H4 (cell line): ENCODE measurements at regions not wholly inside any gene's neighbourhood (a gene's known extent, or its start where the extent isn't known, plus 50 kb on each side); places are given as distances from the start of the nearest gene placed in this dataset.
"Not testable (repeated sequence)": the region's sequence is repeated elsewhere in the genome, so short reads cannot be mapped to it uniquely, and the experiment has no call there.

Source experiments
- DNase-seq: peaks from one replicate; pipeline ENCODE4 v3.0.0-alpha.2; 2015; ENCODE audit warnings: low spot score

DNA sequence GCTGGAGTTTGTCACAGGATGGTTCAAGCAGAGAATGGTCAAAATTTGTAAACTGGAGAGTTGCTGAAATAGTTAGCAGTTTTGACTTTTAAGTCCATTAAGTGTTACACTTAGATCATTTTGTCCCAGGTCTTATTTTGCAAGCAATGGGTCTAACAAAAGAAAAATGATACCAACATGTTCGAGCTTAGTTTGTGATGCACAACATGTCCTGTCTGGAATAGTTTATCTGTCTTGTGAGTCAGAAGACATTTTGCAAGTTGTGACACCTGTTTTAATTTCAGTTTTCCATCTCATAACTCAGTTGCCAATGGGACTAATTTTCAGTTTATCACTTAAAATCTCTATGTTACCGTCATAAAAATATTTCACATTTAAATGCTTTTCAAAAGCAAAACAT, 929.8 kb downstream of the CDH18 start:
- no peak for DNase-seq

GRCh38 chr5:19064094-19064493, 923.9 kb downstream of the CDH18 start:
- no peak for DNase-seq

DNA sequence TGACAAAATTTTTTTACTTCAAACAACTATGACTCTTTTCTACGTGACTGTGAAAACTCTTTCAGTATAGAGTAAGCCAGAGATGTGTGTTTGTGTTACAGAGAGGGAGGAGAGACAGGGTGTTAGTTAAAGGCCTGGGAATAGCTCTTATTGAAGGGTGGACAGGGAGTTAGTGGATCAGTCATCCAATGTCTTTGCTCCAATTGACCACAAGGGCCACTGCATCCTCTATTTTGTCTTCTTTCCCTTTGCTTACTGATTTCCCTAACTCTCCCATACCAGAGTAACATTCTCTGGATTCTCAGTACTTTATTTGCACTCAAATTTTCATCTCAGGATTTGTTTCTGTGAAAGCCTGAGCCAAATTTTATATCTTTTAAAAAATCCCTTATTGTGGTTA, 920.3 kb downstream of the CDH18 start:
- DNase-seq: no peak

DNA sequence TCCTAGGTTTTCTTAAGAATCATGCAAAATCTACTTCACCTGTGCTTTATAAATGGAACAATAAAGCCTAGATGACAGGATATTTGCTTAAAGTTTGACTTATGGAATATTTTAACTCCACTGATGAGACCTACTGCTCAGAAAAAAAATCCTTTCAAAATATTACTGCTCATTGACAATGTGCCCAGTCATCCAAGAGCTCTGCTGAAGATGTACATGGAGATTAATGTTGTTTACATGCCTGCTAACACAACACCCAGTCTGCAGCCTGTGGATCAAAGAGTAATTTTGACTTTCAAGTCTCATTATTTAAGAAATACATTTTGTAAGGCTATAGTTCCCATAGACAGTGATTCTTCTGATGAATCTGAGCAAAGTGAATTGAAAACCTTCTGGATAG, 889.6 kb downstream of the CDH18 start:
- no peak for DNase-seq

- DNase-seq: no peak
Measured at GRCh38 chr5:19099195-19099594, 888.8 kb downstream of the CDH18 start.

DNA sequence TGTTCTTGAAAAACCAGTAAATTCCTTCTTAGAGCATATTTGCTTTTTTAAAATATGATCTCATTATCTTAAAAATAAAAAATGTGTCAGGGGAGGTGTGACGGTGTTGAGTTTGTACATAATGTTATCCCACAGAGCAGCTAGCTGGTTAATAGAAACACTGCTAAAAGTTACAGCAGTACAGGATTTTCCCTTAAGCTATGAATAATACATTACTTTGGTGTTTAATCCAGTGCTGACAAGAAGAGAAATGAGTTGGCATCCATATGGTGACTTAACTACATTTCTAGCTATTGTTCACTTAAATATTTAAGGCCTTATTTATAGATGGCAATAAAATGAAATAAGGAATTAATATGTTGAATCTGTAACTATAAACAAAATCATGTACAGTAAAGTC, 883.1 kb downstream of the CDH18 start:
- DNase-seq: no peak

DNA sequence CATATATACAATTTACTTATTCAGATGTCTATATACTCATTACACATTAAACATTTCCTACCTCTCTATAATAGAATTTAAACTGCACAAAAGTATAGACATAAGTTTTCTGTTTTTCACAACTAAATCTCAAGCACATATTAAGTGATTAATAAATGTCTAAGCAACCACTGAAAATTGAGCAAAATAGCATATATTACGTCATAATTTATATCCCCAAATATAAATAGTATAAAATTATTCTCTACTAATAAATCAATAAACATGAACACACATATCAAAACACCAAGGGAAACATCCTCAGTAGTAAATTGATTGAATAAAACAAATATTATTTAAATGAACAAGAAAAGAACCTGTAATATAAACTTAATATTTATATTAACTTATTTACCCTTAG, 865.1 kb downstream of the CDH18 start:
- no peak for DNase-seq

- DNase-seq: peak; percentile 79
Measured at GRCh38 chr5:19125956-19126713, 861.9 kb downstream of the CDH18 start.

GRCh38 chr5:19140276-19140675, 847.7 kb downstream of the CDH18 start:
- no peak for DNase-seq

DNA sequence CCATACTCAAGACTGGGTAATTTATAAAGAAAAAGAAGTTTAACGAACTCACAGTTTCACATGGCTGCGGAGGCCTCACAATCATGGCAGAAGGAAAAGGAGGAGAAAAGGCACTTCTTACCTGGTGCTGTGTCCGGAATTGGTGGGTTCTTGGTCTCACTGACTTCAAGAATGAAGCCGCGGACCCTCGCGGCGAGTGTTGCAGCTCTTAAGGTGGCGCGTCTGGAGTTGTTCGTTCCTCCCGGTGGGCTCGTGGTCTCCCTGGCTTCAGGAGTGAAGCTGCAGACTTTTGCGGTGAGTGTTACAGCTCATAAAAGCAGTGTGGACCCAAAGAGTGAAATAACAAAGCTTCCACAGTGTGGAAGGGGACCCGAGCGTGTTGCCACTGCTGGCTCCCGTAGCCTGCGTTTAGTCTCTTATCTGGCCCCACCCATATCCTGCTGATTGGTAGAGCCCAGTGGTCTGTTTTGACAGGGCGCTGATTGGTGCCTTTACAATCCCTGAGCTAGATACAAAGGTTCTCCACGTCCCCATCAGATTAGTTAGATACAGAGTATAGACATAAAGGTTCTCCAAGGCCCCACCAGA, 846.0 kb downstream of the CDH18 start:
- DNase-seq: not testable (repeated sequence)

GRCh38 chr5:19142713-19143414, 845.1 kb downstream of the CDH18 start:
- not testable (repeated sequence) for DNase-seq

DNA sequence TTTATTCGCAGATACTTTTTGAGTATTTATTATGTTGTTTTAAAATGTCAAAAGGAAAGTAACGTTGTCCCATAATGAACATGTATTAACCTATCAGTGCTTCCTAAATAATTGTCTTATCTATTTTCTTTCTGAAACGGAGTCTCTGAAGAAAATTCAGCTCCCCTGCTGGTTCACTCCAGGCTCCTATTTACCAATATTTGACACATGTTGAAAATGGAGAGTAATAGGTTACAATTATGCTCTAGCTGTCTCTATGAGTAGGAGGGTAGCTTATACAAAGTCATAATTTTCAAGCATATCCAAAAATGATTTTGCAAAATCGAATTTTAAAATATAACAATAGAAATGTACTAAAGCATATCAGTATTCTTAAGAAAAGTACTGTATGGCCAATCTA, 844.1 kb downstream of the CDH18 start:
- no peak for DNase-seq

DNA sequence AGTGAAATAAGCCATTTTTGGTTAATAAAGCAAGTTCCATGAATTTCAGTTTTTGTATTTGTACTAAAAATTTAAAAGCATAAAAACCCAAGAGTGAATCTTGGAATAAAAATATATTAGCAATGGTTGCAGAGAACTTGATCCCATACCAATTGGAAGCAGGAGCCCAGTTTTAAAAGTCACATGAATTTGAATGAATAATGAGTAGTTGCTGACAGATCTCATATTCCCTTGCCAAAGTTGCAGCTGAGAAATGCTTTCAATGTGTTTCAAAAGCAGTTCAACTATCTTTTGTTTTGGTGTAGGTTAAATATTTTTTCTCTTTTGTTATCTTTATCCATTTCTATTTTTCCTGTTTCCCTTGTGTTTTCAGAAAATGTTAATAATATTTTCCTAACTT, 818.6 kb downstream of the CDH18 start:
- DNase-seq: no peak

DNA sequence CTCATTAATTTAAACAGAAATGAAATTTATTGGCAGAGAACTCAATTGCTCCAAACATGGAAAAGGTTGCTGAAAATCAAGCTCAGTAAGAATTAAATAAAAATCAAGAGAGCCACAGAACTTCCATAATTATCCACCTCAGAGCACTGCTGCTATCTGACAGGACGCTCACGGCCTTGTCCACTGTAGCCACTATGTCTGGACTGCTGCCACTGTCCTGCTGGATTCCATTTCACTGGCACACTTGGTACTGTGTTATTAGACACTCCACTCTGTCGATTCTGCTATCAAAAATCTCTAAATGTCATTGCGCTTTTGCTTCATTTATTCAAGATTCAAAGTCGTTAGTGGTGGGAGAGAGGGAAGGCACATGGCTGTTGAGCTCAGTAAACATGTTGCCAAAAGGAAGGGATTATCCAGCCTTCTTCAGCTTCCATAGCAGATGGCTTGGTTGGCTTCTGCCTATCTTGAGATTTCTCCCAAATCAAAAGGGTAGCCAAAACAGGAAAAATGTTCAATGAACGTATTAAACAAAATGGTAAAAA, 815.0 kb downstream of the CDH18 start:
- no peak for DNase-seq

DNA sequence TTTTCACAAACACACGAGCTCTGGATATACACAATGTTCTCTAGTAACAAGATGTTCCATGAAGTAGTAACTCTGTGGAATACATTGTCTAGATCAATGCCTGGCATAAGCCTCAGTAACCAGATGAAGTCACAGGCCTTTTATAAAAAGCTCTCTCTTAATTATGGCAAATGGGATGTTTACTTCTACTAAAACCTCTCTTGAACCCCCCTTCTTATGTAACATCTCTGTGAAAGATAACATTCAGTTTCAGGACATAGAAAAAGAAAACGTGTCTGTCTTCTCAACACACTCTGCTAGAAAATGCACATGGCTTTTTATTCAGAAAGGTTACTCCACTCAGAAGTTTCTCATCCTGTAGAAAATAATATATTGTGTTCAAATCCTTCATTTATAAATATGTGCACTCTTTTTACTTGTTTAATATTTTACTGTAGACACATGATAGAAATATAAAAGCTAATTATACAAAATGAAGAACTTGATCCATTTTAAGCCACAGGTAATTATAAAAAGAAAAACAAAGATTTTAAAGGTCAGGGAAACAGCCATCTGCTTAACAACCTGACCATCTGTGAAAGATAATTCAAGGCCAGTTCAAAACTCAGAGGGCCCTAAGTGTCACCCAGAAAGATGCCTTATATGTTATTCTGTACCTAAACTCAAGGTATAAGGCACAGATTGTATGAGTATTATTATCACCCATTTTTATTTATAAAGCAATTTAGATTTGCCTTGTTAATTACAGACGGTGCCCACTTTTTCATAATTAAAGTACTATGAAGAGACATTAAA, 812.0 kb downstream of the CDH18 start:
- DNase-seq: no peak

GRCh38 chr5:19179571-19179970, 808.4 kb downstream of the CDH18 start:
- DNase-seq: peak; percentile 18

DNA sequence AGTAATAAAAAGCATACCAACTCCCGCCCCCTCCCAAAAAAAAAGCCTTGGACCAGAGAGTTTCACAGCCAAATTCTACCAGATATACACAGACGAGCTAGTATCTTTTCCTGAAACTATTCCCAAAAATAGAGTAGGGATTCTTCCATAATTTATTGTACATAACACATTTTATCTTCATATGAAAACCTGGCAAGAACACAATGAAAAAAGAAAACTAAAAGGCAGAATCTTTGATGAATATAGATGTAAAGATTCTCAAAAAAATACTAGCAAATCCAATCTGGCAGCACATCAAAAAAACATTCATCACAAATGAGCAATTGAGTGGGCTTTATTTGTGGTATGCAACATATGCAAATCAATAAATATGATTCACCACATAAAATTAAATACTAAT, 798.8 kb downstream of the CDH18 start:
- DNase-seq: no peak

DNA sequence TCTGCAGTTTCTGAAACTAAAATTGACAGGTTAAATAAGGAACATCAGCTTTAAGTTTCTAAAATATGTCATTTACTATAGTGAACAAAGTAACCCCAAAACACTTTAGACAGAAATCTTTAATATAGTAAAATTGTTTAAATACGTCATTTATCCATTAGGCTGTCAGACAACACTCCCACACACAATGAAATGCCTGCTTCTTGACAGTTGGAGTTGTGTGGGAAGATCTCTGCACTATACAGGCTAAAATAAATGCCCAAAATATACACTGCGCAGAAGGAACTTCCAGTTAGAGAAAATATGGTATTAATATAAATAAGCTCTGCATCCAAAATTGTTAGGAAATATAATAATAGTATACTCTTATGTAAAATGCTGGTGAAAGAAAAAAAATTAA, 794.4 kb downstream of the CDH18 start:
- DNase-seq: no peak

DNA sequence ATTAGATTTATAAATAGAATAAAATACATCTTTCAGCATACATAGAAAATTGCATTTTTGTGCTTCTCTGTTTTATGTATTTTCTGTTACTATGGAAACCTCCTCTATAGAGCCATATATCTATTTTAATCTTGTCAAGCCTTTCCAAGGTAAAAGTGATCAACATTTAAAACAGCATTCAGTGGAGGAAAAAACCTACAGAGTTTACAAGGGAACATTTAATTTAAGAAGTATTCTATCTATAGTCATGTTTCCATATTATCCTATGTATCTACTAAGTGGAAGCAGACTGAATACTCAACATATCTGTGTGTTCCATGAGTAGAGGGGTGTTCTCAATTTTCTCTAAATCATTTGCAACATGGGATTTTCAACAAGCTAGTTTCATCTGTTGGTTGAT, 791.4 kb downstream of the CDH18 start:
- DNase-seq: no peak

DNA sequence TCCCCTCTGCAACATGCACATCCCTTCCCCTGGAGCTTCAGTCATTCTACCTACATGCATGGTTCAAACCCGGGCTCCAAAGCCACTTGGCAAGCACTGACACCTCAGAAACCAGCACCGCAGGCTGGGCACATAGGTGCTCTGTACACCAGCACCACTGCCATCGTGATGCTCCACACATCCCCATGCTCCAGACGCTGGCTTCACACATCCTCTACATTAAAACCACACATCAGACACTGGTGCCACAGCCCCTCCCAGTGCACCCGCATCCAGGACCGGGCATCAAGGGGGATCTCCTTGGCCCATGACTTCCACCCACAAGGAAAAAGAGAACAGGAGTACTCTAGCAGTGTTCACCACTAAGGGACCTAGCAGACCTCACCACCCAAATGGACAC, 787.7 kb downstream of the CDH18 start:
- DNase-seq: no peak

- DNase-seq: no peak
Measured at GRCh38 chr5:19208397-19208796, 779.6 kb downstream of the CDH18 start.

DNA sequence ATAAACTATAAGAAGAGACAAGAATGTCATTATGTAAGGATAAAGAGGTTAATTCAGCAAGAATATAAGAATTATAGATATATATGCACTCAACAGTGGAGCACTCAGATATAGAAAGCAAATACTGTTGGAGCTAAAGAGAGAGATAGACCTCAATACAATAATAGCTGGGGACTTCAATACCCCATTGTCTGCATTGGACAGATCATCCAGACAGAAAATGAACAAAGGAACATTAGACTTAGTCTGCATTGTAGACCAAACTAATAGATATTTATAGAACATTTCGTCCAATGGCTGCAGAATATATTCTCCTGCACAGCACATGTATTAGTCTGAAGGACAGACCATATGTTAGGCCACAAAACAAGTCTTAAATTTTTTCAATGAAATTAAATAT, 777.1 kb downstream of the CDH18 start:
- no peak for DNase-seq
